Aorta (tissue), 5 donors: ENCODE measurements at regions not wholly inside any gene's neighbourhood (a gene's known extent, or its start where the extent isn't known, plus 50 kb on each side); places are given as distances from the start of the nearest gene placed in this dataset.

ENCODE experiments used
- ATAC-seq: fragments of 200-7000 bp; cut with Tn5 transposase; one replicate; pipeline ENCODE4 v1.9.1; 2022; ENCODE audit warnings: moderate library complexity; ENCODE audit not compliant: low FRiP score
- DNase-seq, 2 donors: peaks; one replicate each; pipeline ENCODE4 v3.0.0-alpha.2; 2020
- H3K27ac ChIP-seq, 2 donors: one replicate each; pipeline ENCODE4 v1.5.1; 2013; ENCODE audit warnings: low read length in 2 of 2, mild to moderate bottlenecking in 2 of 2, moderate library complexity in 2 of 2, control low read depth in 1 of 2, inconsistent platforms in 1 of 2, low read depth in 1 of 2
- H3K27me3 ChIP-seq, 2 donors: one replicate each; pipeline ENCODE4 v1.6.1; 2013; ENCODE audit warnings: control low read depth in 1 of 2, low read length in 1 of 2, mild to moderate bottlenecking in 1 of 2, moderate library complexity in 1 of 2; ENCODE audit not compliant: insufficient read depth in 2 of 2, control insufficient read depth in 1 of 2
- H3K36me3 ChIP-seq, 2 donors: one replicate each; pipeline ENCODE4 v1.6.1; 2013; ENCODE audit warnings: control low read depth in 1 of 2, low read length in 1 of 2, mild to moderate bottlenecking in 1 of 2; ENCODE audit not compliant: insufficient read depth in 2 of 2, control insufficient read depth in 1 of 2
- H3K4me1 ChIP-seq, 2 donors: one replicate each; pipeline ENCODE4 v1.6.1; 2013; ENCODE audit warnings: low read length in 2 of 2, control low read depth in 1 of 2, mild to moderate bottlenecking in 1 of 2, moderate library complexity in 1 of 2; ENCODE audit not compliant: insufficient read depth in 2 of 2, control insufficient read depth in 1 of 2
- H3K4me3 ChIP-seq, 2 donors: one replicate each; pipeline ENCODE4 v1.5.1; 2013; ENCODE audit warnings: low read length in 2 of 2, control low read depth in 1 of 2, mild to moderate bottlenecking in 1 of 2
- H3K9me3 ChIP-seq: one replicate; pipeline ENCODE4 v1.6.1; 2013; ENCODE audit warnings: mild to moderate bottlenecking, low read length; ENCODE audit not compliant: control insufficient read depth
- WGBS, 2 donors: extraction: QIAGEN DNeasy Blood & Tissue Kit; methylation state at CpG; one replicate each; pipeline ENCODE4 v1.1.7; 2013; 5-methylcytosine and 5-hydroxymethylcytosine counted together
- intact Hi-C, 2 donors: fragments of 100-400 bp; cut with DNase I; formaldehyde crosslinking; loops; one replicate each; pipeline versions ENCODE4 v1.14.2 to v1.15.0; 2022
- donor health status: healthy with polysubstance abuse.
- donor health status: Bipolar disorder and iron deficiency.
- donor health status: DM: no; HTN: no; CAD: no.
- donor health status: DM: no; HTN: no; CAD: no.
- donor health status: DM: yes; HTN: yes; CAD: no.

GRCh38 chr7:46157404-46157803, 236.3 kb upstream of the IGFBP3 start:
- no peaks in the 10 kb centered on the region for H3K9me3 ChIP-seq
- H3K27ac ChIP-seq, result no peak overlapping the region
- no peaks in the 10 kb centered on the region for H3K4me1 ChIP-seq
- no peaks in the 10 kb centered on the region for H3K27me3 ChIP-seq
- no peak overlapping the region for H3K4me3 ChIP-seq
- DNase-seq (no peak), ATAC-seq (no peak)
- WGBS, 2 donors, result 92 to 93% methylated on average over 5 of the region's 5 CpGs
- intact Hi-C loops, result no loop called here
- H3K36me3 ChIP-seq, result no peaks in the 10 kb centered on the region

GRCh38 chr7:46156853-46157252, 235.8 kb upstream of the IGFBP3 start:
- Histone ChIP-seq H3K4me1 (no peaks in the 10 kb centered on the region), H3K27ac (no peak overlapping the region), H3K9me3 (no peaks in the 10 kb centered on the region), H3K4me3 (no peak overlapping the region), H3K27me3 (no peaks in the 10 kb centered on the region), H3K36me3 (no peaks in the 10 kb centered on the region)
- intact Hi-C loops, result no loop called here
- DNase-seq (no peak), ATAC-seq (no peak)
- WGBS, 2 donors, result 39 to 50% methylated on average over 2 of the region's 2 CpGs

- intact Hi-C loops, result no loop called here
- no peaks in the 10 kb centered on the region for H3K36me3 ChIP-seq
- WGBS, 2 donors, result 85 to 89% methylated on average over 3 of the region's 3 CpGs
- DNase-seq (no peak), ATAC-seq (no peak)
- H3K4me1 ChIP-seq, result no peaks in the 10 kb centered on the region
- no peak overlapping the region for H3K4me3 ChIP-seq
- H3K27ac ChIP-seq, result no peak overlapping the region
- no peaks in the 10 kb centered on the region for H3K9me3 ChIP-seq
- no peaks in the 10 kb centered on the region for H3K27me3 ChIP-seq
These were observed 235.0 kb upstream of the IGFBP3 start for GRCh38 chr7:46156086-46156485.

GRCh38 chr7:46155367-46155766, 234.3 kb upstream of the IGFBP3 start:
- no peaks in the 10 kb centered on the region for H3K36me3 ChIP-seq
- H3K4me3 ChIP-seq, result no peak overlapping the region
- no peaks in the 10 kb centered on the region for H3K27me3 ChIP-seq
- no peak overlapping the region for H3K27ac ChIP-seq
- intact Hi-C loops, result no loop called here
- DNase-seq (no peak), ATAC-seq (no peak)
- no peaks in the 10 kb centered on the region for H3K4me1 ChIP-seq
- 92 to 95% methylated on average over 4 of the region's 4 CpGs for WGBS, 2 donors
- no peaks in the 10 kb centered on the region for H3K9me3 ChIP-seq

GRCh38 chr7:46153951-46154787, 233.1 kb upstream of the IGFBP3 start:
- WGBS, 2 donors, result 73 to 78% methylated on average over 6 of the region's 6 CpGs
- Histone ChIP-seq H3K27me3 (no peaks in the 10 kb centered on the region), H3K9me3 (no peaks in the 10 kb centered on the region), H3K36me3 (no peaks in the 10 kb centered on the region), H3K4me1 (no peaks in the 10 kb centered on the region), H3K4me3 (no peak overlapping the region), H3K27ac (no peak overlapping the region)
- ATAC-seq, result no peak
- intact Hi-C loops, result no loop called here
- DNase-seq, result no peak

GRCh38 chr7:46153583-46153950, 232.5 kb upstream of the IGFBP3 start:
- intact Hi-C loops, result no loop called here
- no peak overlapping the region for H3K4me3 ChIP-seq
- no peak for DNase-seq
- H3K9me3 ChIP-seq, result no peaks in the 10 kb centered on the region
- no peak overlapping the region for H3K27ac ChIP-seq
- 68 to 73% methylated on average over 1 of the region's 1 CpG for WGBS, 2 donors
- no peak for ATAC-seq
- H3K27me3 ChIP-seq, result no peaks in the 10 kb centered on the region
- no peaks in the 10 kb centered on the region for H3K4me1 ChIP-seq
- no peaks in the 10 kb centered on the region for H3K36me3 ChIP-seq

GRCh38 chr7:46152696-46153095, 231.6 kb upstream of the IGFBP3 start:
- Histone ChIP-seq H3K36me3 (no peaks in the 10 kb centered on the region), H3K4me1 (no peaks in the 10 kb centered on the region), H3K9me3 (no peaks in the 10 kb centered on the region), H3K4me3 (no peak overlapping the region), H3K27ac (no peak overlapping the region), H3K27me3 (no peaks in the 10 kb centered on the region)
- intact Hi-C loops, result no loop called here
- DNase-seq (no peak), ATAC-seq (no peak)
- WGBS, 2 donors, result 79 to 89% methylated on average over 2 of the region's 2 CpGs

GRCh38 chr7:46150721-46151120, 229.6 kb upstream of the IGFBP3 start:
- H3K4me3 ChIP-seq, result no peak overlapping the region
- H3K4me1 ChIP-seq, result peaks cover 3 to 8% of the 10 kb centered on the region in 2 donors
- H3K27me3 ChIP-seq, result no peaks in the 10 kb centered on the region
- H3K9me3 ChIP-seq, result no peaks in the 10 kb centered on the region
- DNase-seq, result no peak
- no peaks in the 10 kb centered on the region for H3K36me3 ChIP-seq
- intact Hi-C loops, result no loop called here
- no peak for ATAC-seq
- H3K27ac ChIP-seq, result no peak overlapping the region

GRCh38 chr7:46150202-46150601, 229.1 kb upstream of the IGFBP3 start:
- WGBS, 2 donors, result 28 to 29% methylated on average over 1 of the region's 1 CpG
- no peak for DNase-seq
- H3K4me1 ChIP-seq, result peaks cover 6 to 10% of the 10 kb centered on the region in 2 donors
- ATAC-seq, result no peak
- no peaks in the 10 kb centered on the region for H3K9me3 ChIP-seq
- H3K27me3 ChIP-seq, result no peaks in the 10 kb centered on the region
- H3K27ac ChIP-seq, result no peak overlapping the region
- intact Hi-C loops, result no loop called here
- H3K4me3 ChIP-seq, result no peak overlapping the region
- H3K36me3 ChIP-seq, result no peaks in the 10 kb centered on the region
